ENCODE measurements at regions not wholly inside any gene's neighbourhood (a gene's known extent, or its start where the extent isn't known, plus 50 kb on each side); places are given as distances from the start of the nearest gene placed in this dataset.
A peak's percentile ranks its signal among the peaks of the same experiment; 100 is the strongest.
"Not testable (repeated sequence)": the region's sequence is repeated elsewhere in the genome, so short reads cannot be mapped to it uniquely, and the experiment has no call there.

DNA sequence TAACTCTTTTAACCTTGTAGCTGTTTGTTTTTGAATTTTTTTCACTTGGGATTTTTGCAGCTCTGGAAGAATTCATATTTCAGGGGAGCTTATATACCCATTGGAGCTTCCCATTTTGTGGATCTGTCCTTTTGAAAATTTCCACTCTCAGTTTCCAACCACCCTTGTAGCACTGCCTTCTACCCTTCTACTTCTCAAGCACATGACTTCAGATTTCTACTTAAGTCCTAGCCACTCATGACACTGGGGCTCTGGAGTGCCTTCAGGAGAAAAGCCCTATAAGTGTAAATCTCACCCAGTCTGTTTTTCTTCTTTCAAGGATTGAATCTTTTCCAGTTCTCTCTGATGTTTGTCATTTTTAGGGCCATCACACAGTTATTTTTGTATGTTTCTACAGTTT, 283.7 kb upstream of the KCNH7 start:
- Mint-ChIP-seq H3K27ac (no peak overlapping the region), H3K9me3 (no peaks in the 10 kb centered on the region), H3K27me3 (ENCODE audit: low read depth) (no peaks in the 10 kb centered on the region)

DNA sequence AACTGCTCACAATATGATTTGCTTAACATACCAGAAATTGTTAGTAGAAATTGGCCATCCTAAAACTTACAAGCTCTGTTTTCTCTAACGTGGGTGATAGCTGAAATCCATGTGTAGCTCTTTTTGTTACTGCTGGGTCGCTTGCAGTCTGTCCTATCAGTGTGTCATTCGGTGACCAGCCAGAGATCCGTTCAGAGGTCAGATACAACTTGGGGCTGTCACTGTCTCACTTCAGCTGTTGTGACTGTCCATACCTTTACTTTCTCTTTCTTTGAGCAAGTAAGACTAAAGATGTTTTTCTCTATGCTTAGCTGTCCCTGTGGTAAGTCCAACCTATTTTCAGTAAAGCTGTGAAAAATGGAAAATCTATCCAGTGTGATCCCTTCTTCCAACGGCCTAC, 282.9 kb upstream of the KCNH7 start:
- Mint-ChIP-seq H3K27ac (no peak overlapping the region), H3K9me3 (no peaks in the 10 kb centered on the region), H3K36me3 (ENCODE audit: low read depth) (no peaks in the 10 kb centered on the region), H3K27me3 (ENCODE audit: low read depth) (no peaks in the 10 kb centered on the region), H3K4me3 (no peak overlapping the region), H3K4me1 (no peaks in the 10 kb centered on the region)
- TF ChIP-seq, protein P1, sequence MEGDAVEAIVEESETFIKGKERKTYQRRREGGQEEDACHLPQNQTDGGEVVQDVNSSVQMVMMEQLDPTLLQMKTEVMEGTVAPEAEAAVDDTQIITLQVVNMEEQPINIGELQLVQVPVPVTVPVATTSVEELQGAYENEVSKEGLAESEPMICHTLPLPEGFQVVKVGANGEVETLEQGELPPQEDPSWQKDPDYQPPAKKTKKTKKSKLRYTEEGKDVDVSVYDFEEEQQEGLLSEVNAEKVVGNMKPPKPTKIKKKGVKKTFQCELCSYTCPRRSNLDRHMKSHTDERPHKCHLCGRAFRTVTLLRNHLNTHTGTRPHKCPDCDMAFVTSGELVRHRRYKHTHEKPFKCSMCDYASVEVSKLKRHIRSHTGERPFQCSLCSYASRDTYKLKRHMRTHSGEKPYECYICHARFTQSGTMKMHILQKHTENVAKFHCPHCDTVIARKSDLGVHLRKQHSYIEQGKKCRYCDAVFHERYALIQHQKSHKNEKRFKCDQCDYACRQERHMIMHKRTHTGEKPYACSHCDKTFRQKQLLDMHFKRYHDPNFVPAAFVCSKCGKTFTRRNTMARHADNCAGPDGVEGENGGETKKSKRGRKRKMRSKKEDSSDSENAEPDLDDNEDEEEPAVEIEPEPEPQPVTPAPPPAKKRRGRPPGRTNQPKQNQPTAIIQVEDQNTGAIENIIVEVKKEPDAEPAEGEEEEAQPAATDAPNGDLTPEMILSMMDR (IDR thresholded peaks at IDR 0.05; ENCODE audit: unreplicated experiment in 3 of 3), result no peak

More for the DNA sequence above, 283.7 kb upstream of the KCNH7 start:
- Mint-ChIP-seq H3K4me1 (no peaks in the 10 kb centered on the region), H3K4me3 (no peak overlapping the region), H3K36me3 (ENCODE audit: low read depth) (no peaks in the 10 kb centered on the region)
- TF ChIP-seq, protein P1 (IDR thresholded peaks at IDR 0.05; ENCODE audit: unreplicated experiment in 3 of 3), result no peak

DNA sequence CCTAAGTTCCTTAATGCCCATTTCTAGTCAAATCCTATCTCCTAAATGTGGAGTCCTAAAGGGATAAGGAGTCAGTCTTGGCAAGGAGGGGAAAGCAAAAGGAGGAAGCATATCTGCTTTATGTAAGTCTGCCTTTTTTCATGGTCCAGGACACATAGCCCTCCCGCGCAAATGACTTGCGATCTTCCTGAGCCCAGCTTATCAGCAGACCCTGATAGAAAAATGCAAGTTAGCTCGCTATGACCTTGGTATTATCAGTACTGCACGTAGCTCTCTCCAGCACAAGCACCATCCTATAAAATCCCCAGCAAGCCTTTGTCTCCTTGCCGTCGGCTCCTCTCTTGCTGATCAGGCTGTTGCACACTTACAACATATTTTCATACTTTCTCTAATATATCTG, 281.4 kb upstream of the KCNH7 start:
- Mint-ChIP-seq H3K27ac (no peak overlapping the region), H3K4me3 (no peak overlapping the region), H3K9me3 (no peaks in the 10 kb centered on the region), H3K4me1 (no peaks in the 10 kb centered on the region), H3K36me3 (ENCODE audit: low read depth) (no peaks in the 10 kb centered on the region), H3K27me3 (ENCODE audit: low read depth) (no peaks in the 10 kb centered on the region)
- TF ChIP-seq, protein P1 (IDR thresholded peaks at IDR 0.05; ENCODE audit: unreplicated experiment in 3 of 3), result no peak

DNA sequence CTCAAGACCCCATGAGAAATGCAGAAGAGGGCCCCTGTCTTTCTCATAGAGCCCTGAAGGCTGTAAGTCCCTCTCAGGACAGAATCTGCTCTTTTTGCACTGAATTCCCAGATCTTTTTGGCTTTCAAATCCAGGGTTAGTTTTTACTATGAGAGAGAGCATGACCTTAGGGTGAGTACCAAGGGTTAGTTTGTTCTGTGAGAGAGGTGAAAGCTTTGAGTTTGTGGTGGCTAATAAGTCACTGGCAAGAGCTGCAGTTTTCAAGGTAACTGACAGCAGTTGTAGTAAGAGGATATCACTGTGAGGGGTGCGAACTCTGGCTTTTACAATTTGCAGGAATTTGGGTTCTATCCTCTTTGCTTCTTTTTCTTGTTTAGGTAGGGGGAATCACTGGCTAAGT, 248.4 kb upstream of the KCNH7 start:
- peak overlapping the region in 1 of 3 experiments; percentile 9 for H3K27ac Mint-ChIP-seq

DNA sequence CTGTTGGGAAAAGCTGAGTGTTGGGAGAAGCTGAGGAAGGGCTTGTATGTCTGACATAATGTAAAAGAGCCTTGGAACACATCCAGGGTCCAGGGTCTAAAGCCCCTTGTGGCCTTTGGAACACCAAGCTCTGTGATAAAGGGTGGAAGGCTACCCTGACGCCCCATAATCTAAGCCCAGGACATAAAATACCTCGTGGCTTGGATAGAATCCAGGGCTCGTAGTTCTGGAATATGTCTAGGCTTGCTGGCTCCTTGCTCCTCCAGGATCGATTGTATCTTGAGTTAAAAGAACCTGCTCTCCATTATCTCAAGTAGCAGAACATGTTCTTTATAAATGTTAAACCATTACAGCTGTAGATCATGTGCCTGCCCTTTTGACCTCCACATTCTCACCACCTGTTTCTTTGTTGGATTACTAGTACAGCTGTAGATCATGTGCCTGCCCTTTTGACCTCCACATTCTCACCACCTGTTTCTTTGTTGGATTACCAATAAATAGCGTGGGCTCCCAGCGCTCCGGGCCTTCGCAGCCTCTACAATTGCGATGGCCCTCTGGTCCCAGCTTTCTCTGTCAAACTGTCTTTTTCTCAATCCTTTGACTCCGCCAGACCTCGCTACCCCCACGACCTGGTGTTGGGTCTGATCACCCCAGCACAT, 246.9 kb upstream of the KCNH7 start:
- H3K9me3 Mint-ChIP-seq, result peaks cover 22% of the 10 kb centered on the region
- not testable (repeated sequence) for H3K27me3 Mint-ChIP-seq (ENCODE audit: low read depth); H3K4me1 Mint-ChIP-seq; H3K36me3 Mint-ChIP-seq (ENCODE audit: low read depth); H3K4me3 Mint-ChIP-seq
- H3K27ac Mint-ChIP-seq, result peak overlapping the region in 1 of 3 experiments; percentile 40

More for the DNA sequence above, 248.4 kb upstream of the KCNH7 start:
- H3K4me1 Mint-ChIP-seq, result peaks cover 7% of the 10 kb centered on the region
- H3K4me3 Mint-ChIP-seq, result no peak overlapping the region
- TF ChIP-seq, protein P1 (IDR thresholded peaks at IDR 0.05; ENCODE audit: unreplicated experiment in 3 of 3), result no peak
- no peaks in the 10 kb centered on the region for H3K27me3 Mint-ChIP-seq (ENCODE audit: low read depth)
- peaks cover 17% of the 10 kb centered on the region for H3K9me3 Mint-ChIP-seq
- peaks cover 5% of the 10 kb centered on the region for H3K36me3 Mint-ChIP-seq (ENCODE audit: low read depth)

DNA sequence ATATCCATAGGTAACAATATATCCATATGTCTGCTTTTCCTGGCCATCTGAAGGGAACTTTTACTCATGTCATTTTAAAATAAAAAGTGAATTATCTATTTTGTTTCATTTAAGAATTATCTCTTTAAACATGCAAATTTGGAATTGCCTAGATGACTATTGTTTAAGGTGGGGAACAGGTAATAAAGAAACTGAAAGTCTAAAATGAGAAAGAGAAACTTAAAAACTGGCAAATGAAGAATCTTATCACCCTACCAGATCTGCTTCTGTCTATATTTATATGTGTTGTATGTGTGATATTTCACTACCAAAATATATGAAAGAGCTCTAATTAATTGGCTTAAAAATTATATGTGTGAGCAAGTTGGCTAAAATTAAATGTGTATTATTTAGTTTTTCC, 243.2 kb upstream of the KCNH7 start:
- no peak overlapping the region for H3K4me3 Mint-ChIP-seq
- H3K9me3 Mint-ChIP-seq, result peaks cover 25% of the 10 kb centered on the region
- no peaks in the 10 kb centered on the region for H3K27me3 Mint-ChIP-seq (ENCODE audit: low read depth)
- TF ChIP-seq, protein P1 (IDR thresholded peaks at IDR 0.05; ENCODE audit: unreplicated experiment in 3 of 3), result no peak
- H3K4me1 Mint-ChIP-seq, result peaks cover 7% of the 10 kb centered on the region
- H3K36me3 Mint-ChIP-seq (ENCODE audit: low read depth), result peaks cover 5% of the 10 kb centered on the region
- no peak overlapping the region for H3K27ac Mint-ChIP-seq

Measured in nephron (organoid).